CD4-positive, alpha-beta T cell treated with Interleukin-6 for 4 hours (primary cell): ENCODE measurements at regions not wholly inside any gene's neighbourhood (a gene's known extent, or its start where the extent isn't known, plus 50 kb on each side); places are given as distances from the start of the nearest gene placed in this dataset.
"Not testable (repeated sequence)": the region's sequence is repeated elsewhere in the genome, so short reads cannot be mapped to it uniquely, and the experiment has no call there.

ENCODE experiments used
- DNase-seq: peaks from one replicate; pipeline ENCODE4 v3.0.0-alpha.2; 2020; ENCODE audit warnings: mixed read lengths

DNA sequence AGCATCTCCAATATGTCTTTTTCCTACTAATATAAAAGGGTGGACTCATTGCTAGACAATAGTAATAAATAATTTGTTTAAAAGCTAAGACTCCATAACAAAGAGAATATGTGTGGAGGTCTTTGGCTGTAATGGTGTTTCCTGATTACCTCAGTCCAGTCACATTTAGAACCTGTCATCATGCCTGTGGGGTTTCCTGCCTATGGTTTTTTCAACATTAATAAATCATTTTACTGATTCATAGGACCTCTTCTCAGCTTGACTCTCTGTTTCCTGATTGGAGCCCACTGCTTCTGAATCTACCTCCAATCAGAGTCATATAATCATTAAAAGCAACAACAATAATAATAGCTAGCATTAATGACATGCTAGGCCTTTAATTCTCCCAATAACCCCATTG is 52.4 kb upstream of the GNAI1 start:
- no peak for DNase-seq

DNA sequence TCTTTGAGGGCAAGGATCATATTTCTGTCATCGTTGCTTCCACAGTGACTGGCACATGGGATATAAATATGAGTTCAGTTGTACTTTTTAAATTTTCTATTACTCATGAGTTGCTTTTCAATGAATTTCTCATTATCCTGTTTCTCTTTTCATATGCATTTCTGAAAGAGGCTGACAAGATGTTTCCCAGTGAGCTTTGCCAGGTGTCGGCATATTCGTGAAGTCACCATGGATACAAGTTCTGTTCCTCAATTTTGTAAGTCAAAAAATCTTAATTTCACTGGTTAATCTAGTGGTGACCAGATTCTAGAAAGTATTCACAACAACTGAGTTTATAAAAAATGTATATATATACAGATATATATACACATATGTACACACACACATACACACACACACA is 55.7 kb upstream of the GNAI1 start:
- no peak for DNase-seq

DNA sequence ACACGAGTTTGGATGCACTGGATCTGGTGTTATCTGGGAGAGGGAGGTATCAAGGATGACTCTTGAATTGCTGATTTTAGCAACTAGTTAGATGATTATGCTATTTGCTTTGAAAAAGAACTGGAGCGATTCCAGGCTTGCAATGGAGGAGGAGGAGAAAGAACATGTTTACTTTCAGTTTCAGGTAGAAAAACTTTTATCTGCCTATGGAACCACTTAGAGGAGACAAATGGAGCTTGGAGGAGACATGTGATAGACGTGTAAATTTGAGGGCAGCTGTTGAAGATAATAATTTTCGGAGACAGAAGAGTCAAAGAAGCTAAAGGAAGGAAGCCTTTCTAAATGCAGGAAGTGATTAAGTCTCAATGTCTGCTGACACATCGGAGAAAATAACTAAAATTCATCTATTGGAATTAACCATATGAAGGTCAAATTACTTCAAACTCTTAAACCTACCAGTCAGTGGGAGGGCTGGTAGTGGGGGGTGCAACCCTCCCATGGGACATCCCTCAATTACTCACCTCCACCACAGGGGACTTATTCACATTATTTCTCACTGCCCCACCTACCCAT is 56.4 kb upstream of the GNAI1 start:
- no peak for DNase-seq

DNA sequence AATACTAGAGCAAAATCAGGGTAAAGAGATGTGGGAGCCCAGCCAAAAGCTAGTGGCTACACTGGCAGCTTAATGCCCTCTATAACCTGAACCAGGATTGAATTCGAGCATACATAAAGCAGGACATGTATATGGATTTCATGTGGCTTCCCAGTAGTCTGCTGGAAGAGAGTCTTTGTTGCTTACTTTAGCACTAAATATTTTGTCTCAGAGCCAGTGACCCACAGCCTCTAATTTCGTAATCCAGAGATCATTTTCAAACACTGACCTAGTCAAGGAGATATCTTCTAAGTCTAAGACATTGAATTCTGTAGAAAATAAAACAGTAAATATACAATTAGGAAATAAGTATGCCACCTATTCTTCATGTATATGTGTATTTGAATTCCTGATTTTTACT is 64.2 kb upstream of the GNAI1 start:
- no peak for DNase-seq

DNA sequence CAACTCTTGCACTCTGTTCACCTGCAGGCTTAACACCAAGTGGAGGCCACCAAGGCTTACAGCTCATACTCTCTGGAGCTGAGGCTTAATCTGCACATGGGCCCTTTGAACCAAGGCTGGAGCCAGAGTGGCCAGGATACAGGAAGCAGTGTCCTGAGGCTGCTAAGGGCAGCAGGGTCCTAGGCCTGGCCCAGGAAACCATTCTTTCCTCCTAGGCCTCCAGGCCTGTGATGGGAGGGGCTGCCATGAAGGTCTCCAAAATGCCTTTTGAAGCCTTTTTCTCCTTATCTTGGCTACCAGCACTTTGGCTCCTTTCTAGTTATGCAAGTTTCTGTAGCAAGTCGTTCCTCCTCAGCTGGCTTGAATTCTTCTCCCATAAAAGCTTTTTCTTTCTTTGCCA is 68.0 kb upstream of the GNAI1 start:
- DNase-seq = no peak

DNA sequence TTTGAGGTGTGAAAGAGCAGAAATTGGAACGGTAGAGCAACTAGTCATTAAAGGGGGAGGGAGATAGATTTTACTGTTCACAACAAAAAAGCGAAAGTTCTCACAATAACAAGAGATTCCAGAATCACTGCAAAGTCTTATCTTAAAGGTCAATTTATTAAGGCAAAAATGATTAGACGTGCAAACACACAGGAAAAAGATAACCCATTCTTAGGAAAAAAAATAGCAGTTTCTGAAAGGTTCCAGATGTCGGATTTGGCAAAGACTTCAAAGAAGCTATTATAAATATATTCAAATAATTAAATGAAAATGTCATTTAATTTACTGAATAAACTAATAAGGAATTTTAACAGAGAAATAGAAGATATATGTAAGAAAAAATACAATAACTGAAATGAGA is 70.8 kb upstream of the GNAI1 start:
- no peak for DNase-seq

DNA sequence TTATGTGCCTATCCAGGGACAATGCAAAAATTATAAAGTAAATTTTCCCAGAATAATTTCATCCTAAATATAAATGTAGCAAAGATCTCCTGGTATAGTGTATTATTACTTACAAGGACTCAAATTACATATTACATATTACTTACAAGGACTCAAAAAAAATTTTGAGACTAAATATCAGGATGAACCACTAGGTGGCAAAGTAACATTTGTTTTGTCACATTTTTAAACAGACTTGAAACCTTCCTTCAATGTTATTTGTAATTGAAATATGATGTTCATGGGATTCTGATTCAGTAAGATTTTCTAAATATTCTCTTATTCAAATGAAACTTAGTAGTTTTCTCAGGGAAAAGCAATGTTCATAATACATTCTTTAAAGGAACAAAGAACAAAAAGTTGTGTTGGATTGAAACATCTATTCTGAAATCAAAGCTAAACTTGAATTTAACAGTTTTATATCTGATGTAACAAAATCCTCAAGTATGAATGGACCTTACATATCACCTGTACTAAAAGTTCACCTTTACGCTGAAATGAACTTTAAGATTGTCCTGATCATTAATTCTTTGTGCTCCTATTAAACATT is 74.3 kb upstream of the GNAI1 start:
- DNase-seq = no peak

DNA sequence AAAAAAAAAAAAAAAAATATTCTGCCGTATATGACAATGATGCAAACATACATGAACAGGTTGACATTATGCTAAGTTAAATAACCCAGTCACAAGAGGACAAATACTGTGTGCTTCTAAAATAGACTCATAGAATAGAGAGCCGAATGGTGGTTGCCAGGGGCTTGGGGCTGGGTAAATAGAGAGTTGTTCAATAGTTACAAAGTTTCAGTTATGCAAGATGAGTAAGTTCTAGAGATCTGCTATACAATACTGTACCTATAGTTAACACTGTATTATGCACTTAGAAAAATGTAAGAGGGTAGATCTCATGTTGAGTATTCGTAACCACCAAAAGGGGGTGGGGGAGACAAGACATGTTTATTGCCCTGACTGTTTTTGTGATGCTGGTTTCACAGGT is 77.1 kb upstream of the GNAI1 start:
- no peak for DNase-seq

DNA sequence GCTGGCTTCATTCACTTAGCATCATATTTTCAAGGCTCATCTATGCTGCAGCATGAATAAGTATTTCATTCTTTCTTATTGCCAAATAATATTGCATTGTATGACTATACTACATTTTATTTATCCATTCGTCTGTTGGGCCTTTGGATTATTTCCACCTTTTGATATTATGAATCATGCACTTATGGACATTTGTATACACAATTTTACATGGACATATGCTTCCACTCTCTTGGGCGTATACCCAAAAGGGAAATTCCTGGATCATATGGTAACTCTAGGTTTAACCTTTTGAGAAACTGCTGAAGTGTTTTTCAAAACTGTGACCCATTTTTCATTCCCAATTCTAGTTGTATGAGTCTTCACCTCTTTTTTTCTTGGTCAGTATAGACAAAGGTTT is 80.3 kb upstream of the GNAI1 start:
- DNase-seq = no peak

DNA sequence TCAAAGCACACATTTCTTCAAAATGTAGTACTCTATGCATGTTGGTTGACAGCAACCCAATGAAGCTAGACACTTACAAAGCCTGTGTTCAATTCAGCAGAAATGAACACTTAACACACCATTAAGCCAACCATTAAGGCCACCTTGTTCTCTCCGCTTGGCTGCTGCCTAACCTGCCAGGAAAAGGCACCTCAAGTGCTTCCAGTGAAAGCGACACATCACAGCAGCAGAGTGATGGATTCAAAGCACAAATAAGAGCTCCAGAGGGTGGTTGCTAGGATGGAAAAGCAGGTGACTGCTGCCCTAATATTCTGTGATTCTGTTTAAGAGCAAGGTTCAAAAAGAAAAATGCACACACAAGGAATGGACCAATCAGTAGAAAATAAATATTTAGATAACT is 81.5 kb upstream of the GNAI1 start:
- no peak for DNase-seq

DNA sequence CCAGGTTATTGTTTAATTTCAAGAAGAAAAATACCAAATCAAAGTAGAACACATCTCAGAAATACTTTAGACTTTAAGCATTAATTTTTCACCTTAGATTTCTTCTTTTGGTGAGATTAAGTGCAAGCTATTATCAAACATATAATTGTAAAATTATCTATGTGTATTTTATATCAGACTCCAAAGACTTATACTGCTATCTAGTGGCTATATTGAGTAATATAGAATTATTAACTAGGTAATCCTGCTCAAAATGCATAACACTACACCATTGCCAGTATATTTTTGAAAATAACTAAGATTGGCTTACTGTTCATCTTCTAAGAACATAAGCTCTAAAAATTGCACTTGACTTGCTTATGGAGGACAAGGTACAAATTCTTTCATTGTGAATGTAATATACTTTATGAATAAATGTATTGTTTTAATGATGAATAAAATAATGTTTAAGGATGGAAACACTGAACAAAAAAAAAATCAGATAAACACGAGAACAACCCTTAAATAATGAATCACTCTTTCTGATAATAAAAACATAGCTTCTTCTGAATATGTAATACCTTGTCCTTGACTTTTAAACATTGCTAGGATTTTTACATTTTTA is 86.7 kb upstream of the GNAI1 start:
- no peak for DNase-seq

DNA sequence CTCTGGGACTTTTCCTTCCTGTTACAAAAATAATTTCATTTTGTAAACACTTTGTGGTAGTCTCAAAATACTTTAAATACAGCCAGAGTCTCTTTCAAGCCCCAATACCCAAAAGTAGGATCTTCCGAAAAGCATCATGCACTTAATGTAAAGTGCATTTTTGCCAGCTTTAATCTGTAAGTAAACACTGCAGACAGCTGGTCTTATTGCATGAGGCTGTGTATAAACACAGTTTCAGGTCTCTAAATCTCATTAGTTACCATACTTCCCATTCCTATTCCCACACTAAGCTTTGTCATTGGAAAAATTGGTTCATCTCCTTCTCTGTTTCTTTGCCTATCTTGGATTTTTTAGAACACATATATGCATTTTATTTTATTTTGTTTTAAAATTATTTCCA is 87.6 kb upstream of the GNAI1 start:
- DNase-seq = no peak

DNA sequence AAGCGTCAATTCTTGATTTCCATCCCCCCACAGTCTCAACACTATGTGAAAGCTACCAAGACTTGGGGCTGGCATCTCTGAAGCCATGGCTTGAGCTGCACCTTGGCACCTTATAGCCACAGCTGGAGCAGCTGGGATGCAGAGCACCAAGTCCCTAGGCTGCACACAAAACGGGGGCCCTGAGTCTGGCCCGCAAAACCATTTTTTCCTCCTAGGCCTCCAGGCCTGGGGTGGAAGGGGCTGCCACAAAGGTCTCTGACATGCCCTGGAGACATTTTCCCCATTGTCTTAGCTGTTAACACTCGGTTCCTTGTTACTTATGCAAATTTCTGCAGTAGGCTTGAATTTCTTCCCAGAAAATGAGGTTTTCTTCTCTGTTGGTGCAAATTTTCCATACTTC is 89.8 kb upstream of the GNAI1 start:
- DNase-seq = no peak

DNA sequence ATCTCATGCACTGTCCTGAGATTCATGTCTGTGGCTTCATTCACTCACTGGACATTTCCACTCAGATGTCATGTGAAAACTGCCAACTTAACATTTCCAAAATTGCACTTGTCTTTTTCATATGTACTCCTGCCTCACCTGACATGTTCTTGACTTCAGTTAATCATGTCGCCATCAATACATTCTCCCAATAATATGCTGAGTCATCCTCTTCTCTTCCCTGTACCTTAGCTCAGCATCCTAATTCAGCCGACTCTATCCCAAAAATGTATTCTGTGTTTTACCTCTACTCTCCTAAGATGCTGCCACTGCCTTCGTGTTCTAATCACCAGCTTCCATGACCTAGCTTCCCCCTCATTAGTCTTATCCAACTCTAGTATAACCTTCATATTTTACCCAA is 93.9 kb upstream of the GNAI1 start:
- DNase-seq = no peak

DNA sequence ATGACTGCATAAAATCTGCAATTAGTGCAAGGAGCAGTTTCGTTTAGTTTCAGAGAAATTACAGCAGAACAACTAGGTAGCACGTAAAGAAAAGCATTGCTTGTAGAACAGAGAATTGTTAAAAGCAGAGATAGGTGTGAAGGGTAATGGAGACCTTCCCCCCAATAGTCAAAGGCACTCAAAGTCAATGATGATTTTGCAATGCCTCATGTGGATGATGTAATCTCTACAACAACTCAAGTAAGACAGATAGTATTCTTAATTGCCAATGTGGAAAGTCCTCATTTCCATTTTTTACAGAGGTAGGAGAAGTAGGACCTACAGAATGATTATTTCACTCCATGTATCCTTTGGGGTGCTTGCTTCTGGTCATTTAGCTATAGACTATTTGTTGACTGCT is 94.3 kb upstream of the GNAI1 start:
- no peak for DNase-seq

DNA sequence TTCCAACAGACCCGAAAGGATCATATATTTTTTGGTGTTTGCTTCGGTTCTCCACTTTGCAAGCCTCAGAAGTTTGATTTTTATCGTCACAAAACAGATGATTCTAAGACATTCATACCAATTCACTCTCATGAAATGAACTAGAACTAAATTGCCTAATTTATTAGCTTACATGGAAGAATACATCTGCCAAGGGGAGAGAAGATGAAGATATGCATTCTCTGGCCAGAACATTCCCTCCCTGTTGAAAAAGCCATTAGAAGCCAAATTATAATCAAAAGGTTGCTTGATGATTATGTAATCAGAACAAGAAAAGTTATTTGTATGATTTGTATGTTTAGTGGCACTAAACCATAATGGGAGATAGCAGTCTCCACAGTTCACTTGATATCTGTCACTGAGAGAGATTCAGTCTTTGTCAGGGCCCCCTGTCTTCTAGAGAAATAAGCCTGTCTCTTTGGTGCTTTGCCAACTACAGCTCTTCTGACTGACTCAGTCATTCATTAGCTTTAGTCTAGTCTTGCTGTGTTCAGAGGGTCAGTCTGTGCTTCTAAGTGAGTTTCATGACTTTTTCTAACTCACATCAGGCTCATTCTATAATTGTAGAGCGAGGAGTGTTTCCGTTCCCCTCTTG is 95.3 kb upstream of the GNAI1 start:
- DNase-seq = no peak

DNA sequence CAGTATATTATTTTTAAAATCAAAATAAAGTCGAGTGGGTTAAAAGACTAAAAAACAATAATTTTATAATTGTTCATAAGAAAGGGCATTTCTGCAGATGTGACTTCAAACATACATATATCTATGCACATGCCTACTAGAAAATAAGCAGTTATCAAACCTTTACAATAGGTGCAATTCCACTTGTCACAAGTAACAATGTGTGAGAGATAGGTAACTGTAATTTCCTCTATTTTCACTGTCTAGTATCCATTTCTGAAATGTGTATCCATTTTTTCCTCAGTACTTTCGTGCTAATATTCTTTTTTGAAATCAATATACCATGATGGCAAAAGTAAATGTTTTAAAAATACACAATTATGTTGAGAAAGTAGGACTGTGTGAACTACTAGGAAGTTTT is 96.9 kb upstream of the GNAI1 start:
- no peak for DNase-seq

DNA sequence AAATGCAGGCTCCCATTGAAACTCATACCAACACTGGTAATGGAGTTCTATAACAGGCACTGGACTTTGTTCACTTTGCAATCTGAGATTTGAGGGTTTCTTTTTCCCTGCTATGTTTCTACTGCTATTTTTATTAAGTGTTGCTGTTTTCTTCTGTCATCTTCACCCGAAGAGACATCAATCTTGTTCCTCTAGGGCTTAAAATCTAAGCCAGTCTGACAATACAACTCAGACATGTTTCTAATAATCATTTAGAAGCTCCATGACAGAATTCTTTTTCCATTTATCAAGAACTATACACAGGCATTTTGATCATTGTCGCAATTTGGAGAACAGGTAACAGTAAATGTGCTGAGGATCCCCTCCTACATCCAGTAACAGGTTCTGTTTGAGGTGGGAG is 98.5 kb upstream of the GNAI1 start:
- DNase-seq = no peak

DNA sequence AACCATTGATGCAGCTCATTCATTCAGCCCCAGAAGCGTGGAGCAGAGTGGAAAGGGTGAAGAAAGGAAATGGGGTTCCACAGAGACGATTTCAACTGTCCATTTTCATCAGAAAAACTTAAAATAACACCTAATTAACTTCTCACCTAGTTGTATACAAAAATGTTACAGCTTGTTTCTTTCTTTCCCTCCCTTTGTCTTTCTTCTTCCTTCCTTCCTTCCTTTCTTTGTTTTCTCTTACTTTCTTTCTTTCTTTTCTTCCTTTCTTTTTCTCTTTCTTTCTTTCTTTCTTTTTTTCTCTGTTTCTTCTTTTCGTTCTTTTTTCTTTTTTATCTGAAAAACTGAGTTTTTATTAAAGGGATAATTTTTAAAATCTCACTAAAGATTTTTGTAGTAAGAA is 105.9 kb upstream of the GNAI1 start:
- no peak for DNase-seq

DNA sequence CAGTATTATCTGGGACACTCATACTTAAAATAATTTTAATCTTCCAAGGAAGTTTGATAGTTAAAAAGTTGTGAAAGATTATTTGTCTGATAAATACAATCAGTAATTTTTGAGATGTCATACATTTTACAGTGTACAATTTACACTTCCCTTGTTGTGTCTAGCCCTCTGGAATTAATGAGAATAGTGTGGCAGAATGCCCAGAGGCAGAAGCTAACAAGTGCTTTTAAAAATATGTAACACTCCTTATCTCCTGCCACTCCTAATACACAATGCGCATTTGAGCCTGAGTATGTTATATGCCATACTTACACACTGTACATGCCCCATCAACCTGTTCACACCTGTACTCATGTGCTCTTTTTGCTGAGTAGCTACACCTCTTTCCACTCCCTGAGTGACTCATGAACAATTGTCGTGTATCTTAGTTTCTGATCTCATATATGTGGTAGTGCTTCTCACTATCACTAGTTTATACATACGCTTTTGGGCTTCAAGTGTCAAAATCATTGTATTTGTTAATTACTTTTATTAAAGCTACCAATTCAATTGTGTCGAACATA is 106.9 kb upstream of the GNAI1 start:
- no peak for DNase-seq

DNA sequence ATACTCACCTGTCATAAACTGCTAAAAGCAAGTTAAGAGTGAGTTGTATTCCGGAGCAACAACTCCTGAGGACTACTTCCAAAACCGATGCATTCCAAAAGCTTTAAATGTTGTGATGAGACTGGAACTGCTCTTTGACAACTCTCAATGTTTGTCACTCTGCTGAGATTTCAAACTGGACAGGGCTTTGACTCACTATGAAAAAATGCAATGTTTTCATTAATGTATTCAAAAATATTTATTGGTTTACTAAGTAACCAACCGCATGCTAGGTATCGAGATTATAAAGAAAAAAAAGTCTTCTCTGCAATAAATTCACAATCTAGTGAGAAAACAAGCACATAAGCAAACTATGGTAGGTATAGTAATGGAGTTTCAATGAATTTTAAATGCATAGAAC is 107.9 kb upstream of the GNAI1 start:
- DNase-seq = no peak

DNA sequence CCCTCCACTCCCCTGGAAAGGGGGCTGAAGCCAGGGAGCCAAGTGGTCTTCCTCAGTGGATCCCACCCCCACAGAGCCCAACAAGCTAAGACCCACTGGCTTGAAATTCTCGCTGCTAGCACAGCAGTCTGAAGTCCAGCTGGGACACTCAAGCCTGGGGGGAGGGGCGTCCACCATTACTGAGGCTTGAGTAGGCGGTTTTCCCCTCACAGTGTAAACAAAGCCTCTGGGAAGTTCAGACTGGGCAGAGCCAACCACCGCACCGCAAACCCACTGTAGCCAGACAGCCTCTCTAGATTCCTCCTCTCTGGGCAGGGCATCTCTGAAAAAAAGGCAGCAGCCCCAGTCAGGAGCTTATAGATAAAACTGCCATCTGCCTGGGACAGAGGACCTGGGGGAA is 114.4 kb upstream of the GNAI1 start:
- DNase-seq = not testable (repeated sequence)

DNA sequence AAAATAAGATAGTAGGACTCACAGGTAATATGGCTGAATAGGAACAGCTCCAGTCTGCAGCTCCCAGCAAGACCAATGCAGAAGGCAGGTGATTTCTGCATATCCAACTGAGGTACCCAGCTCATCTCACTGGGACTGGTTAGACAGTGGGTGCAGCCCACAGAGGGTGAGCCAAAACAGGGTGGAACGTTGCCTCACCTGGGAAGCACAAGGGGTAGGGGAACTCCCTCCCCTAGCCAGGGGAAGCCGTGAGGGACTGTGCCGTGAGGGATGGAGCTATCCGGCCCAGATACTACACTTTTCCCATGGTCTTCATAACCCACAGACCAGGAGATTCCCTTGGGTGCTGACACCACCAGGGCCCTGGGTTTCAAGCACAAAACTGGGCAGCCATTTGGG is 114.8 kb upstream of the GNAI1 start:
- DNase-seq = not testable (repeated sequence)
